ENCODE measurements at regions not wholly inside any gene's neighbourhood (a gene's known extent, or its start where the extent isn't known, plus 50 kb on each side); places are given as distances from the start of the nearest gene placed in this dataset.

DNA sequence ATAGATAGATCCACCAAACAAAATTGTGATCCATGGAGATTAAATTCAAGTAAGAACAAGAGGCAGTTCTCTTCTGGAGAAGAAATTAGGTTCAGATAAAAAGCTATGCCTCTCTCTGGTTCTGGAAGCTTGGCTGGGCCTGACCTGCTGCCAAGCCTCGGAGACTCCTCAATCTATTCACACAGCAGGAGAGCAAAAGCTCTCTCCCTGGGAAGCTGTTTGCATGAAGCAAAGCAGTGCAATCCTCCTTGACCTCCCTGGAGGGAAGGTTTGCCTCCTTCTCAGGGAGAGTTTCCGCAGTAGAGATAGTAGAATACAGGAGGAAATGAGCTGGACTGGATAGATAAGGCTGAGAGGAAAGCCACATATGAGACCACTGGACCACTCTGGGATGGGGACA is 78.1 kb upstream of the GNAO1 start:
- DNase-seq (peak in 2 of 3 donors; percentile 16 to 77), ATAC-seq (peak in 1 of 2 donors; percentile 65)
- peak overlapping the region; percentile 7 for H3K27ac ChIP-seq (ENCODE audit: low read length)
- no peaks in the 10 kb centered on the region for H3K27me3 ChIP-seq (ENCODE audit: control insufficient read depth, insufficient read depth)
- H3K9me3 ChIP-seq (ENCODE audit: control insufficient read depth, low read length) = no peaks in the 10 kb centered on the region
- H3K4me1 ChIP-seq (ENCODE audit: control insufficient read depth, insufficient read depth, low read length) = peaks cover 4% of the 10 kb centered on the region
- H3K4me3 ChIP-seq (ENCODE audit: low read length) = no peak overlapping the region
- intact Hi-C loops (cut with DNase I) = no loop called here
- 23% methylated on average over 2 of the region's 2 CpGs for WGBS

DNA sequence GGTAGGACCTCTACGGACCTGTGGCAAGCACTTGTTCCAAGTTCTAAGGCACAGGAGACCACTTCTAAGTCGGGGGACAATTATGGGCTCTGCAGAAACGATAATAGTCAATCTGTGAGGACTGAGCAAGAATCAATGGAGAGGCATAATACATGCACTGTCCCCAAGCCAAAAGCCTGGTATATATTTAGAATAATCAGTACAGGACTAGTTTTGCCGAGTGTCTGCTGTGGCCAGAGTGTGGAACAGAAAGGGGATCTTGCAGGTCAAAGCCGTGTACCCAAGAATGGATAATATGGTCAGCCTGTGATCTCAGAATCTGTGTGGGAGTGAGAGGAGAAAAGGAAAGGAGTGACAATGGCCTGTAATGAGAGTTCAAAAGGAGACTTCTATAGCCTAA is 80.2 kb upstream of the GNAO1 start:
- DNase-seq = no peak
- no peak overlapping the region for H3K27ac ChIP-seq (ENCODE audit: low read length)
- no peaks in the 10 kb centered on the region for H3K9me3 ChIP-seq (ENCODE audit: control insufficient read depth, low read length)
- peak in 1 of 2 donors; percentile 23 for ATAC-seq
- intact Hi-C loops (cut with DNase I) = no loop called here
- peaks cover 4% of the 10 kb centered on the region for H3K4me1 ChIP-seq (ENCODE audit: control insufficient read depth, insufficient read depth, low read length)
- no peak overlapping the region for H3K4me3 ChIP-seq (ENCODE audit: low read length)
- no peaks in the 10 kb centered on the region for H3K27me3 ChIP-seq (ENCODE audit: control insufficient read depth, insufficient read depth)
- 49% methylated on average over 5 of the region's 5 CpGs for WGBS

DNA sequence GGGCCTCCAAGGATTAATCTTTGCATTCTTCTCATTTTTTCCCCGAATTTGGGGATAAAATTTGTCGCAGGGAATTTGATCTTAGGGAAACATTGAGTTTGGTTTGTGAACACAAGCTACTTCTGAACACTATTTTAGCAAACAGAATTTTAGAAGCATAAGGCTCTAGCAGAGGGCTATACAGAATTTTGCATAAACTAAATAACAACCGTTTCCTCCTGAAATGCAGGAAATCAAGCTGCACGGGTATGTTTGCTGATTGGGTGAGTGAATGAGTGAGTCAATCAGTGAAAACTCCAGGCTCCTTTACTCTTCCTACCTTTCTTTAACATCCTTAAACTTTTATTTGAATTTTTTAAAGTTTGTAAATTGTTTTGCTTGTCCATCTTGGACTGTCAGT is 81.3 kb upstream of the GNAO1 start:
- ATAC-seq = no peak

DNA sequence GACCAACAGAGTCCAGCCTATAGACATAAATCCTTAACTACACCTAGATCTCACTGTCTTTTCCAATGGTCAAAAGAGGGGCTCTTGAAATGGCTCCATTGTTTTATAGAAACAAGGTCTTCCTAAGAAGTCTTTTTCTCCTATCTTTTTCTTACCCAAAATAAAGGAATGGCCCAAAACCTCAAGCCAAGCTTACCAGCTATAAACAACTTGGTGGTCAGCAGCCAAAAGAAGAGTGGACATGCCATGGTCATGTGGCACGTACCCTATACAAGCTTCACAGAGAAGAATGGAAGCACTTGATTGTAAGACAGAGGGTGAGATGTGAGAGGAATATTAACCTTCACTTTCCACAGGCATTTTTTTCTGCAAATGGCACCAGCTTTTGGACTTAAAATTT is 82.1 kb upstream of the GNAO1 start:
- Histone ChIP-seq H3K27me3 (ENCODE audit: control insufficient read depth, insufficient read depth) (no peaks in the 10 kb centered on the region), H3K4me1 (ENCODE audit: control insufficient read depth, insufficient read depth, low read length) (peaks cover 4% of the 10 kb centered on the region), H3K27ac (ENCODE audit: low read length) (no peak overlapping the region), H3K9me3 (ENCODE audit: control insufficient read depth, low read length) (no peaks in the 10 kb centered on the region), H3K4me3 (ENCODE audit: low read length) (no peak overlapping the region)
- DNase-seq (no peak), ATAC-seq (no peak)
- WGBS = 78% methylated on average over 1 of the region's 1 CpG
- intact Hi-C loops (cut with DNase I) = loop anchor here in 2 of 4 donors (10.0 kb wide), 2 partner anchors 154 to 206 kb away; no protein-coding TSS in a partner anchor

More for the DNA sequence above, 81.3 kb upstream of the GNAO1 start:
- 54% methylated on average over 4 of the region's 4 CpGs for WGBS
- intact Hi-C loops (cut with DNase I) = loop anchor here in 2 of 4 donors (10.0 kb wide), 2 partner anchors 155 to 205 kb away; no protein-coding TSS in a partner anchor
- DNase-seq = no peak
- no peak overlapping the region for H3K27ac ChIP-seq (ENCODE audit: low read length)
- no peak overlapping the region for H3K4me3 ChIP-seq (ENCODE audit: low read length)
- H3K27me3 ChIP-seq (ENCODE audit: control insufficient read depth, insufficient read depth) = no peaks in the 10 kb centered on the region
- H3K4me1 ChIP-seq (ENCODE audit: control insufficient read depth, insufficient read depth, low read length) = peaks cover 4% of the 10 kb centered on the region
- H3K9me3 ChIP-seq (ENCODE audit: control insufficient read depth, low read length) = no peaks in the 10 kb centered on the region

DNA sequence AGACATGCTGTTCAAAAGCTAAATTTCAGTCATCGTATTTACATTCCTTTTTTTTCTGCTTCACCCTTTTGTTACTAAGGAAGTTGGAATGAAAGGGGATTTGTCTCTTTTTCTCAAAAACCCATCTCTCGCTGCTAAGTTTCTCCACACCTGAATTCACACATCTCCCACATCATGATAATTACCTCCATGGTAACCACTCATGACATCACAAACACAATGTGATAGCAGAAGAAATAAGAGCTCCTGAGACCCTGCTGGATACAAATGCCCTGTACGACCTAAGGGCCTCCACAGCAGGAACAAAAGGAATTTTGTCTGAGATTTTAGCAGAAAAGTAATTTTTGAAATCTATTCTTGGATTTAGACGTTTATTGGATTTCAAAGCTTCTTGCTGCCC is 82.6 kb upstream of the GNAO1 start:
- no peaks in the 10 kb centered on the region for H3K27me3 ChIP-seq (ENCODE audit: control insufficient read depth, insufficient read depth)
- DNase-seq (no peak), ATAC-seq (no peak)
- intact Hi-C loops (cut with DNase I) = loop anchor here in 2 of 4 donors (10.0 kb wide), 2 partner anchors 154 to 206 kb away; no protein-coding TSS in a partner anchor
- no peaks in the 10 kb centered on the region for H3K9me3 ChIP-seq (ENCODE audit: control insufficient read depth, low read length)
- no peak overlapping the region for H3K4me3 ChIP-seq (ENCODE audit: low read length)
- 64% methylated on average over 4 of the region's 4 CpGs for WGBS
- peaks cover 4% of the 10 kb centered on the region for H3K4me1 ChIP-seq (ENCODE audit: control insufficient read depth, insufficient read depth, low read length)
- H3K27ac ChIP-seq (ENCODE audit: low read length) = no peak overlapping the region

DNA sequence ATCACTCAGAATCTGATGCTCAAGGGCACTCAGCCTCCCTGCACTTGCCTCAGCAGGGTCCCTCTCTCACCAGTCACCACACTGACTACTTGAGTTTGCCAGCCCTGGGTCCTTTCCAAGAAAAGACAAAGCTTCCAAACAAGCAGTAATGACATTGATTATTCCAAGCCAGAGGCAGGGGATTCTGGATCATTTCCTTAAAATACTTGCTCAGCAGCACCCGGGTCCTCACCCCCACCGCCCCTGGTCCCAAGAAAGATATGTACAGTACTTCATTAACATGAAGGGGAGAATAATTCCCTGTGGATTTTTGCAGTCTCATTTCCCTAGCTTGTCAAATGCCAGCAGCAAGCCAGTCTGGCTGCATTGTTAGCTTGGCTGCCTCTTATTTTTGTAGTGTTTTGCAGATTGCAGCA is 83.2 kb upstream of the GNAO1 start:
- peaks cover under 1% of the 10 kb centered on the region for H3K4me1 ChIP-seq (ENCODE audit: control insufficient read depth, insufficient read depth, low read length)
- no peak overlapping the region for H3K4me3 ChIP-seq (ENCODE audit: low read length)
- no peaks in the 10 kb centered on the region for H3K27me3 ChIP-seq (ENCODE audit: control insufficient read depth, insufficient read depth)
- WGBS = 21% methylated on average over 2 of the region's 2 CpGs
- H3K9me3 ChIP-seq (ENCODE audit: control insufficient read depth, low read length) = no peaks in the 10 kb centered on the region
- ATAC-seq (peak; percentile 53 to 54), DNase-seq (no peak)
- intact Hi-C loops (cut with DNase I) = loop anchor here in 2 of 4 donors (10.0 kb wide), 2 partner anchors 153 to 207 kb away; no protein-coding TSS in a partner anchor
- peak overlapping the region; percentile 76 for H3K27ac ChIP-seq (ENCODE audit: low read length)

DNA sequence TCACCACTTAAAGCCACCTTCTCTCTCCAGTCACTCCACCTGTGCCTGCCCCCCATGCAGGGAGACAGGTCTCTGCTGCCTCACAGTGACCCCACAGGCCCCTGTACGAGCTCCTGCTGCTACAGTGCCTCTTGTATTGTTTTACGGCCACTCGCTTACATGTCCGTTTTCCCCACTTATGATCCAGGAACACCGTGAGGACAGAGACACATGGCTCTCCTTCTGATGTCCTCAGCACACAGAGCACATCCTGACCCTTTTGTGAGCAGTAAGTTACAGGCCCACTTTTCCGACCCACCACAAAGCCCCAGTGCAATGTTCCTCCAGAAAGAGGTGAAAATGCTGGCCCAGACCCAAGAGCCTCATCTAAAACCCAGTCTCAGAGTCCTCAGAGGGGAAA is 84.8 kb upstream of the GNAO1 start:
- Histone ChIP-seq H3K27ac (ENCODE audit: low read length) (no peak overlapping the region), H3K4me1 (ENCODE audit: control insufficient read depth, insufficient read depth, low read length) (no peaks in the 10 kb centered on the region), H3K27me3 (ENCODE audit: control insufficient read depth, insufficient read depth) (no peaks in the 10 kb centered on the region), H3K4me3 (ENCODE audit: low read length) (no peak overlapping the region), H3K9me3 (ENCODE audit: control insufficient read depth, low read length) (no peaks in the 10 kb centered on the region)
- ATAC-seq = no peak
- no peak for DNase-seq
- intact Hi-C loops (cut with DNase I) = loop anchor here in 2 of 4 donors (10.0 kb wide), 2 partner anchors 152 to 208 kb away; no protein-coding TSS in a partner anchor
- WGBS = 91% methylated on average over 6 of the region's 6 CpGs

DNA sequence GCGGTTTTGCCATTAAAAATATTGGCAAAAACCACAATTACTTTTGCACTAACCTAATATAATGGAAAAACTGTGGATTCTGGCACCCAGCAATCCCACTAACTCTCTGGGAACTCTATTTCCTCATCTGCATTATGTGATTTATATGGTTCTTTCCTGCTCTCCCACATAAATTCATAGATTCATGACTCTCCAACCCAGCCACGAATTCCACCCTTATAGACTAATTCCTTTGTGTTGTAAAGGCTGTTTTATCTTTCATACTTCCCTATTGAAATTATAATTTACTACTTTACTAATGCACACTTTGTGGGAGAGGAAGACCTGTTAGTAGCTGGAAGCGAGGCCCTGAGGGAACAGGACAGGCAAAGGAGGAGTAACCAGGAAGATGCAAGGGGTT is 88.4 kb upstream of the GNAO1 start:
- Histone ChIP-seq H3K4me3 (ENCODE audit: low read length) (no peak overlapping the region), H3K27me3 (ENCODE audit: control insufficient read depth, insufficient read depth) (no peaks in the 10 kb centered on the region), H3K27ac (ENCODE audit: low read length) (no peak overlapping the region), H3K9me3 (ENCODE audit: control insufficient read depth, low read length) (no peaks in the 10 kb centered on the region), H3K4me1 (ENCODE audit: control insufficient read depth, insufficient read depth, low read length) (no peaks in the 10 kb centered on the region)
- ATAC-seq (no peak), DNase-seq (no peak)
- intact Hi-C loops (cut with DNase I) = loop anchor here in 3 of 4 donors (5.0 to 10.0 kb wide), 3 partner anchors 51 to 212 kb away; no protein-coding TSS in a partner anchor
- 68% methylated on average over 3 of the region's 3 CpGs for WGBS

DNA sequence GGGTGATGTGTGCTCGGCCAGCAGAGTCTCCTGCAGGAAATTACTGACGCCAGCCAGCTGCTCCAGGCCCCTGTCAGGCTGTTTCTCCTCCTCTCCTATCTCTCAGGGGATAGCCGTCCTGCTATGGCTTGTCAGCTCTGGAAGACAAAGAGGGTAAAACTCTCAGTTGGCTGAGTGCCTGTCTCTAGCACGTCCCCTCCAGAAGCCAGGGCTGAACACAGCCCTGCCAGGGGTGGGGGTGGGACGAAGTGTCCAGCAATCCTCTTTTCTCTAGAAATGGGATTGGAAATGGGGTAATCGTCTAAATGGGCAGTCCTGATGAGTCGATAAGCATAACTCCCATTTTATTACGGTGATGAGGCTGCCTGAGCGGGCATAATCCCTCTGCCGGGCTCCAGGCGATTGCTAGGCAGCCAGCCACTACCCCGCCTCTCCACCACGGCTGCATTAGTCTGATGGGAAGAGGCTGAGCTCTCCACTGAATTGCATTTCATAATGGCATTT is 89.1 kb upstream of the GNAO1 start:
- Histone ChIP-seq H3K27me3 (ENCODE audit: control insufficient read depth, insufficient read depth) (no peaks in the 10 kb centered on the region), H3K4me3 (ENCODE audit: low read length) (peak overlapping the region; percentile 11), H3K4me1 (ENCODE audit: control insufficient read depth, insufficient read depth, low read length) (no peaks in the 10 kb centered on the region), H3K27ac (ENCODE audit: low read length) (peak overlapping the region; percentile 95), H3K9me3 (ENCODE audit: control insufficient read depth, low read length) (no peaks in the 10 kb centered on the region)
- 10% methylated on average over 13 of the region's 13 CpGs for WGBS
- DNase-seq (peak; percentile 81 to 88 (median 84)), ATAC-seq (peak; percentile 92 to 93)
- intact Hi-C loops (cut with DNase I) = loop anchor here in 3 of 4 donors (5.0 to 10.0 kb wide), 3 partner anchors 50 to 213 kb away; no protein-coding TSS in a partner anchor

DNA sequence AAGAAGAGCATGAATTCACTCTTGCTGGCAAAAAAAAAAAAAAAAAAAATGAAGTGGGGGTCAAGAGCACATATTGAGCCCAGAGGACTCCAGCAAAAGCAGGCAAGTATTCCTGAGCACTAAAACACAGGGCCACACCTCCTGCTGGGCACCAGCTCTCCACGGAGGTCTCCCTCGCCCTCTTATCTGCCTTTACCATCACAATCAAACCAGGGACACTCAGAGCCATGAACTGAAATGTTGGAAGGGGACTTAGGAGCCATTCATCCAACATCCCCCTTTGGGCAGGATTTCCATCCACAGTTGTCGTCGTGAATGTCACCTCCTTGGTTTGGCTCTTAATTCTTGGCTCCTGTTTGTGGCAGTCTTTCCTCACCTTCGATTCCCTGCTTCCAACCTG is 89.8 kb upstream of the GNAO1 start:
- Histone ChIP-seq H3K4me1 (ENCODE audit: control insufficient read depth, insufficient read depth, low read length) (no peaks in the 10 kb centered on the region), H3K27me3 (ENCODE audit: control insufficient read depth, insufficient read depth) (no peaks in the 10 kb centered on the region), H3K4me3 (ENCODE audit: low read length) (no peak overlapping the region), H3K9me3 (ENCODE audit: control insufficient read depth, low read length) (no peaks in the 10 kb centered on the region), H3K27ac (ENCODE audit: low read length) (peak overlapping the region; percentile 95)
- no peak for ATAC-seq
- no peak for DNase-seq
- WGBS = 56% methylated on average over 5 of the region's 5 CpGs
- intact Hi-C loops (cut with DNase I) = loop anchor here in 3 of 4 donors (5.0 to 10.0 kb wide), 3 partner anchors 49 to 213 kb away; no protein-coding TSS in a partner anchor

DNA sequence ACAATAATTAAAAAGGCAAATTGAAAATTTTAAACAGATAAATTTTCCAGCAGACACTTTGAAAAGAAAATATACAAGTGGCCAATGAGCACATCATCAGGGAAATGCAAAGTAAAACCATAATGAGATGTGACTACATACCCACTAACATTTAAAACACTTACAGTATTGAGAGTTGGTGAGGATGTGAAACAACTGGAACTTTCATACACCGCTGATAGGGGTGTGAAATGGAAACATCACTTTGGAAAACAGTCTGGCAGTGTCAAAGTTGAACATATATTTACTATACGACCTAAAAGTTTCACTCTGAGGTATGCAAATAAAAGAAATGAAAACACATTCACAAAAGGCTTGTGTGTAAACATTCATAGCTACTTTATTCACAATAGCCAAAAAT is 94.0 kb upstream of the GNAO1 start:
- intact Hi-C loops (cut with DNase I) = no loop called here
- ATAC-seq = no peak
- no peak overlapping the region for H3K27ac ChIP-seq (ENCODE audit: low read length)
- H3K27me3 ChIP-seq (ENCODE audit: control insufficient read depth, insufficient read depth) = no peaks in the 10 kb centered on the region
- no peaks in the 10 kb centered on the region for H3K4me1 ChIP-seq (ENCODE audit: control insufficient read depth, insufficient read depth, low read length)
- no peaks in the 10 kb centered on the region for H3K9me3 ChIP-seq (ENCODE audit: control insufficient read depth, low read length)
- DNase-seq = no peak
- WGBS = 69% methylated on average over 2 of the region's 2 CpGs
- no peak overlapping the region for H3K4me3 ChIP-seq (ENCODE audit: low read length)
